ENCODE measurements at regions not wholly inside any gene's neighbourhood (a gene's known extent, or its start where the extent isn't known, plus 50 kb on each side); places are given as distances from the start of the nearest gene placed in this dataset.

DNA sequence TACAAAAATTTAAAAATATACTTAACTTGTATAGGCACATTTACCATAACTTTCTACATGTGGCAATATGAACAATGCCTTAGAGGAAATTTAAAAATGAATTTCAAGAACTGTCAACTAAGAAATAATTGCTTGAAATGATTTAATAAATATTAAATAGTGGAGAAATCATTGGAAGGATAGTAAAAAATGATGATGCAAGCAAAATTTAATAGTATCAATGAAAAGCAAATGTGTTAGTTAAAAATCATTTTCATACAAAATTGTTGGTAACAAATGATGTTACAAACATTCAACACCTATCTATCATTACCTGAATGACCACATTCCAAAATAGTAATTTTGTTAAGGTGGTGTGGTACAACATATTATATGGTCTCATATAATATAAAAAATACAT is 331.0 kb downstream of the HAO1 start:
- TF ChIP-seq ZFX (IDR thresholded peaks at IDR 0.05) (no peak), CTCF (conservative IDR thresholded peaks at IDR 0.05) (no peak)
- no peak overlapping the region for H3K27ac ChIP-seq

DNA sequence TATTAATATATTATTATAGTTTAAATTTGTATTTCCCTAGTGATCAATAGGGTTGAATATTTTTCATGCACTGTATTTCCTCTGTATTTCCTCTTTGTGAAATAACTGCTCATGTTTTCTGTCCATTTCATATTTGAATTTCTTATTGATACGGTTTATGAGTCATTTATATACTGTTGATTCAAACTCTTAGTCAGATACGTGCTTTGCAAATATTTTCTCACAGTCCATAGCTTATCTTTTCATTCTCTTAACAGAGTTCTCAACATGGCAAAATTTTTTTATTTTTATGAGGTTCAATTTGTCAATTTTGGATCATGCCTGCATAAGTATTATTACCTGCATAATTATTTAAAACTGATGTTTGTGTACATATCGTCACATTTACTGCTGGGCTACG is 329.6 kb downstream of the HAO1 start:
- H3K27ac ChIP-seq, result no peak overlapping the region
- no peak for TF ChIP-seq CTCF (conservative IDR thresholded peaks at IDR 0.05)
- no peak for TF ChIP-seq ZFX (IDR thresholded peaks at IDR 0.05)

DNA sequence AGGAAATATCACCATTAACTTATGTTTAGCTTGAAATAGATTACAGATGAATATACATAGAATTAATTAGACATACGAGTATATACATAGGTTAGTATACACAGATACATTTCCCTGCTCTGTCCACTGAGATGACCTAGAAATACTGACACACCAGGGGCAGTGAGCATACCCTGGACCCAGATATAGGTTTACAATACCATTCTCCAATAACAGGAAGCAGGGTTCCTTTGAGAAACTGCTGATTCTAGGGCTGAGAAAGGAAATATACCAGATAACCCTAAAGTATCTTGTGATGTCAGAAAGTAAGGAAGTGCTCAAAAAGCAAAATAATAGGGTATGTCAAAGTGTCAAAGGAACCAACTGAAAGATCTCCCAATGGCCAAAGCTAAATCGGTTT is 322.5 kb downstream of the HAO1 start:
- H3K27ac ChIP-seq, result no peak overlapping the region
- TF ChIP-seq CTCF (conservative IDR thresholded peaks at IDR 0.05) (no peak), ZFX (IDR thresholded peaks at IDR 0.05) (no peak)

DNA sequence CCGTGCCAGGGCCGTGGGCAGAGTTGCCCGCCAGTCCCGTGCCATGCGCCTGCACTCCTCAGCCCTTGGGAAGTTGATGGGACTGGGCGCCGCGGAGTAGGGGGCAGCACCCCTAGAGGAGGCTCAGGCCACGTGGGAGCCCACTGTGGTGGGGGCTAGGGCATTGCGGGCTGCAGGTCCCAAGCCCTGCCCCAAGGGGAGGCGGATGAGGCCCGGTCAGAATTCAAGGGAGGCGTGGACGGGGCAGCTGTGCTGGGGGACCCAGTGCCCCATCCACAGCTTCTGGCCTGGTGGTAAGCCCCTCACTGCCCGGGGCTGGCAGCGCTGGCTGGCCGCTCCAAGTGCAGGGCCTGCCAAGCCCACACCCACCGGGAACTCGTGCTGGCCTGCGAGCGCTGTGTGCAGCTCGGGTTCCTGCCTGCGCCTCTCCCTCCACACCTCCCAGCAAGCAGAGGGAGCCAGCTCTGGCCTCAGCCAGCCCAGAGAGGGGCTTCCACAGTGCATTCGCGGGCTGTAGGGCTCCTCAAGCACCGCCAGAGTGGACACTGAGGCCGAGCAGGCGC is 317.8 kb downstream of the HAO1 start:
- TF ChIP-seq ZFX (IDR thresholded peaks at IDR 0.05) (no peak), CTCF (conservative IDR thresholded peaks at IDR 0.05) (no peak)

DNA sequence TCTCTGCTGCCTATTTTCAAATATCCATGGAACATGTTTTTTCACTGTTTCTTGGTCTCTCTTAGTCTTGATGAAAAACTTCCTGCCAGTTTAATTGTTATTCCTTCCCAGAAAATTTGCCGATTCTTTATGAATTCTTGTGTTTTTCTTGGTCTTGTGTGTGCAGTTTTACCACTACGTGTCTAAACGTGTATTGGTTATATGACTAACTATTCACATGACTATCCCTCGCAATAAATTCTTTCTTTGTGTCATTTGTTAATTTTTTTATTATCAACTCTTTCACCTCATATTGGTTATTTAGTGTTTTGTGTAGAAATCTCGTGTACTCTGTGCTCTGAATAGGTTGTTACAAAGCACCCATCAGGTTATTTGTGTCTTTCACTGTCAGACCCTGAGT is 315.4 kb downstream of the HAO1 start:
- TF ChIP-seq ZFX (IDR thresholded peaks at IDR 0.05) (no peak), CTCF (conservative IDR thresholded peaks at IDR 0.05) (no peak)
- H3K27ac ChIP-seq, result no peak overlapping the region

More for the DNA sequence above, 317.8 kb downstream of the HAO1 start:
- no peak overlapping the region for H3K27ac ChIP-seq

- no peak overlapping the region for H3K27ac ChIP-seq
- TF ChIP-seq CTCF (conservative IDR thresholded peaks at IDR 0.05), result no peak
- no peak for TF ChIP-seq ZFX (IDR thresholded peaks at IDR 0.05)
Observed at GRCh38 chr20:7627734-7628663, 312.3 kb downstream of the HAO1 start.

GRCh38 chr20:7629880-7630279 is 310.4 kb downstream of the HAO1 start:
- TF ChIP-seq ZFX (IDR thresholded peaks at IDR 0.05) (no peak), CTCF (conservative IDR thresholded peaks at IDR 0.05) (no peak)
- no peak overlapping the region for H3K27ac ChIP-seq
